ENCODE measurements at regions not wholly inside any gene's neighbourhood (a gene's known extent, or its start where the extent isn't known, plus 50 kb on each side); places are given as distances from the start of the nearest gene placed in this dataset.

- FAIRE-seq: no peak
- POLR2A ChIA-PET: no interaction called here
- H3K4me2 ChIP-seq: no peak overlapping the region
- peak; percentile 24 to 51; a peak in 4 of 6 replicates for ATAC-seq
- 9% methylated on average over 4 of the region's 4 CpGs for WGBS (ENCODE audit: missing lambda C conversion rate)
- peak; percentile 29 to 37 for DNase-seq (ENCODE audit: low read depth in 1 of 2, low spot score in 1 of 2)
- H3K4me1 ChIP-seq: no peaks in the 10 kb centered on the region
- CTCF ChIA-PET: interaction anchor here (0.6 to 1.4 kb wide), 4 partner anchors 14 to 492 kb away, joined by 3 to 6 read pairs (median 3); no protein-coding TSS in a partner anchor
- H3K27ac ChIP-seq: no peak overlapping the region
- no peak for TF ChIP-seq CBX2 (IDR thresholded peaks at IDR 0.05; ENCODE audit: borderline replicate concordance, low read depth)
- TF ChIP-seq CTCF (IDR thresholded peaks at IDR 0.05): peak; percentile 20; the same call in 2 of the 3 replicates
- no peak overlapping the region for H3K4me3 ChIP-seq
- H3K9me3 ChIP-seq: peaks cover 6% of the 10 kb centered on the region; the same call in 1 of the 3 replicates
Observed at GRCh38 chr2:106596844-106597243, 109.7 kb downstream of the CD8B2 start.

GRCh38 chr2:106599540-106599939, 112.4 kb downstream of the CD8B2 start:
- no peak for TF ChIP-seq GATA3 (IDR thresholded peaks at IDR 0.05; ENCODE audit: borderline replicate concordance)
- no peak for TF ChIP-seq REST (IDR thresholded peaks at IDR 0.05)
- no peak for TF ChIP-seq HEYL (CRISPR knock-in tag; IDR thresholded peaks at IDR 0.05)
- no peak for TF ChIP-seq POLR2AphosphoS2 (conservative IDR thresholded peaks at IDR 0.05; ENCODE audit: low read length)
- no peak for TF ChIP-seq RCOR1 (IDR thresholded peaks at IDR 0.05; ENCODE audit: low read depth, low read length)
- TF ChIP-seq NFE2L2 (conservative IDR thresholded peaks at IDR 0.05; ENCODE audit: low read length): peak; percentile 84
- peak; percentile 90 for TF ChIP-seq MAFK (IDR thresholded peaks at IDR 0.05; ENCODE audit: partially characterized antibody)
- TF ChIP-seq CEBPB (IDR thresholded peaks at IDR 0.05): no peak
- no peak for TF ChIP-seq ZNF302 (CRISPR knock-in tag; IDR thresholded peaks at IDR 0.05)
- TF ChIP-seq HOXB5 (CRISPR knock-in tag; IDR thresholded peaks at IDR 0.05): no peak
- no peak overlapping the region for H3K27ac ChIP-seq
- H3K4me2 ChIP-seq: no peak overlapping the region
- H3K9me3 ChIP-seq: peaks cover 6% of the 10 kb centered on the region; the same call in 1 of the 3 replicates
- H3K4me3 ChIP-seq: no peak overlapping the region
- ATAC-seq (no peak), FAIRE-seq (no peak), DNase-seq (ENCODE audit: low read depth in 1 of 2, low spot score in 1 of 2) (no peak)
- ChIA-PET POLR2A (no interaction called here), CTCF (interaction anchor here (1.5 kb wide), 1 partner anchor 17 kb away, joined by 9 read pairs; no protein-coding TSS in a partner anchor)
- H3K4me1 ChIP-seq: no peaks in the 10 kb centered on the region
- 85% methylated on average over 3 of the region's 3 CpGs for WGBS (ENCODE audit: missing lambda C conversion rate)

GRCh38 chr2:106602042-106602441, 114.9 kb downstream of the CD8B2 start:
- ChIA-PET CTCF (interaction anchor here (0.7 to 1.2 kb wide), 2 partner anchors 14 to 19 kb away, joined by 3 read pairs; no protein-coding TSS in a partner anchor), POLR2A (no interaction called here)
- TF ChIP-seq ZC3H11A (IDR thresholded peaks at IDR 0.05) (no peak), POLR2AphosphoS2 (conservative IDR thresholded peaks at IDR 0.05; ENCODE audit: low read length) (no peak), ATOH8 (CRISPR knock-in tag; IDR thresholded peaks at IDR 0.05; ENCODE audit: low read depth) (no peak), BHLHE40 (IDR thresholded peaks at IDR 0.05; ENCODE audit: low read depth, low read length) (no peak), NR3C1 (IDR thresholded peaks at IDR 0.05) (no peak), MAFK (IDR thresholded peaks at IDR 0.05; ENCODE audit: partially characterized antibody) (no peak), KDM5A (IDR thresholded peaks at IDR 0.05) (no peak), ZFP36 (IDR thresholded peaks at IDR 0.05; ENCODE audit: borderline replicate concordance, partially characterized antibody) (no peak), ZSCAN20 (CRISPR knock-in tag; IDR thresholded peaks at IDR 0.05) (no peak), NFE2L2 (conservative IDR thresholded peaks at IDR 0.05; ENCODE audit: low read length) (no peak), CBX2 (IDR thresholded peaks at IDR 0.05; ENCODE audit: borderline replicate concordance, low read depth) (no peak), MYC (IDR thresholded peaks at IDR 0.05; ENCODE audit: borderline replicate concordance, low read length) (no peak), EHF (CRISPR knock-in tag; IDR thresholded peaks at IDR 0.05) (no peak), HMGXB4 (CRISPR knock-in tag; IDR thresholded peaks at IDR 0.05; ENCODE audit: borderline replicate concordance) (no peak), BCL3 (IDR thresholded peaks at IDR 0.05) (no peak)
- ATAC-seq (no peak), FAIRE-seq (no peak), DNase-seq (ENCODE audit: low read depth in 1 of 2, low spot score in 1 of 2) (no peak)
- H3K9me3 ChIP-seq: peaks cover 9% of the 10 kb centered on the region; the same call in 2 of the 3 replicates
- H3K4me2 ChIP-seq: no peak overlapping the region
- no peak overlapping the region for H3K27ac ChIP-seq
- H3K4me3 ChIP-seq: no peak overlapping the region
- WGBS (ENCODE audit: missing lambda C conversion rate): 40% methylated on average over 4 of the region's 4 CpGs
- H3K4me1 ChIP-seq: no peaks in the 10 kb centered on the region
